ENCODE measurements at regions not wholly inside any gene's neighbourhood (a gene's known extent, or its start where the extent isn't known, plus 50 kb on each side); places are given as distances from the start of the nearest gene placed in this dataset.

DNA sequence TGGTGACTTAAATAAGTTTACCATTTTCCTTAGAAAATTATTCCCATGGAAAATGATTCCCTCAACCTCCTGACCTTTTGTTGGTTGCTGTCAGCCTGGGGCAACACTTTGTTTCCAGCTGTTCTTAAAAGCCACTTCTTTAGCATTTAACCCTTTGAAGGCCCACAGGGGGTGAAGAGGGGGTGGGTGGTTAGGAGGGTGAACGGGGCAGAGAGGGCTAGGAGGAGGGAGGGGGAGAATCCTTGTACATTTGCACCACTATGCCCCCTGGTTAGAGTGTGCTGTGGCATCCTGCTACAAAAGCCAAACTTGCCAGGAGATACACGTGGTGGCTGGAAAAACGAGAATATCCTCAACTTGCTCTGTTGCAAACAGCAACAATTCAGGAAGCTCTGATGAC is 273.2 kb upstream of the RGMA start:
- H3K4me3 ChIP-seq: no peak overlapping the region
- no peaks in the 10 kb centered on the region for H3K4me1 ChIP-seq
- no peaks in the 10 kb centered on the region for H3K27me3 ChIP-seq
- H3K9me3 ChIP-seq: no peaks in the 10 kb centered on the region
- TF ChIP-seq POLR2A (IDR thresholded peaks at IDR 0.05): no peak
- TF ChIP-seq, protein P1, sequence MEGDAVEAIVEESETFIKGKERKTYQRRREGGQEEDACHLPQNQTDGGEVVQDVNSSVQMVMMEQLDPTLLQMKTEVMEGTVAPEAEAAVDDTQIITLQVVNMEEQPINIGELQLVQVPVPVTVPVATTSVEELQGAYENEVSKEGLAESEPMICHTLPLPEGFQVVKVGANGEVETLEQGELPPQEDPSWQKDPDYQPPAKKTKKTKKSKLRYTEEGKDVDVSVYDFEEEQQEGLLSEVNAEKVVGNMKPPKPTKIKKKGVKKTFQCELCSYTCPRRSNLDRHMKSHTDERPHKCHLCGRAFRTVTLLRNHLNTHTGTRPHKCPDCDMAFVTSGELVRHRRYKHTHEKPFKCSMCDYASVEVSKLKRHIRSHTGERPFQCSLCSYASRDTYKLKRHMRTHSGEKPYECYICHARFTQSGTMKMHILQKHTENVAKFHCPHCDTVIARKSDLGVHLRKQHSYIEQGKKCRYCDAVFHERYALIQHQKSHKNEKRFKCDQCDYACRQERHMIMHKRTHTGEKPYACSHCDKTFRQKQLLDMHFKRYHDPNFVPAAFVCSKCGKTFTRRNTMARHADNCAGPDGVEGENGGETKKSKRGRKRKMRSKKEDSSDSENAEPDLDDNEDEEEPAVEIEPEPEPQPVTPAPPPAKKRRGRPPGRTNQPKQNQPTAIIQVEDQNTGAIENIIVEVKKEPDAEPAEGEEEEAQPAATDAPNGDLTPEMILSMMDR (IDR thresholded peaks at IDR 0.05): no peak
- no peak for DNase-seq
- H3K36me3 ChIP-seq: no peaks in the 10 kb centered on the region
- no peak overlapping the region for H3K27ac ChIP-seq

DNA sequence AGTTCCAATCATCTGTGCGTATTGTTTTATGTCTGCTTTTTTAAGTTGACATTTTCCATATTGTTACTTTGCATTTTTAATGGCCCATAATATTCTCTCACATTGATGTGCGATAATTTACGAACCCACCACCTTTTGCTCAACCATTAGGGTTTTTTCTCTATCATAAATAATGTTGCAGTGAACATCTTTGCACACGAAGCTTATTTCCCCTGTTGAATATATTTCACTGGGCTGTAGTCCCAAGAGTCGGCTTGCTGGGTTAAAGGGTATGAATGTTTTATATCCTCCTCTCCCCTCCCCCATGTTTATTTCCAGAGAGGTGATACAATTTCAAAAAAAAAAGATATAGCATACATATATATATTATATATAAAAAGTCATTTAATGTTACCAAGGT is 272.7 kb upstream of the RGMA start:
- H3K9me3 ChIP-seq: no peaks in the 10 kb centered on the region
- no peaks in the 10 kb centered on the region for H3K27me3 ChIP-seq
- H3K27ac ChIP-seq: no peak overlapping the region
- TF ChIP-seq, protein P1 (IDR thresholded peaks at IDR 0.05): no peak
- TF ChIP-seq POLR2A (IDR thresholded peaks at IDR 0.05): no peak
- H3K4me3 ChIP-seq: no peak overlapping the region
- no peak for DNase-seq
- no peaks in the 10 kb centered on the region for H3K4me1 ChIP-seq
- no peaks in the 10 kb centered on the region for H3K36me3 ChIP-seq

DNA sequence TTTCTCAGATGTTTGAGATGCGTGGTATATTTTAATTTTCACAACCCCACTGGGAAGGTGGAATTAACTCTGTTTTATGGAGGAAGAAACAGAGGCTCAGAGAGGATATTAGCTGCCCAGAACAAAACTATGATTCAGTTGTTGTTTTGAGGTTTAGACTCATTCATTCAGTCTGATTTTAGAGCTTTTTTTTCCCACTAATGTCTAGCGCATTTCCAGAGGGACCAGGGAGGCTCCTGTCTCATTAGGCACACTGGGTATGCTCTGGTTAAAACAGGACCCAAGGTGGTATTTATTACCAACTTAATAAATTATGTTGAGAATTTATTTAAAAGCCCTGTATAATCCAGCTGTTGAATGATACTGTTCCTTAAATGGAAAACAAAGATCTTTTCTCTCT is 272.0 kb upstream of the RGMA start:
- no peak for DNase-seq
- Histone ChIP-seq H3K9me3 (no peaks in the 10 kb centered on the region), H3K27ac (no peak overlapping the region)

DNA sequence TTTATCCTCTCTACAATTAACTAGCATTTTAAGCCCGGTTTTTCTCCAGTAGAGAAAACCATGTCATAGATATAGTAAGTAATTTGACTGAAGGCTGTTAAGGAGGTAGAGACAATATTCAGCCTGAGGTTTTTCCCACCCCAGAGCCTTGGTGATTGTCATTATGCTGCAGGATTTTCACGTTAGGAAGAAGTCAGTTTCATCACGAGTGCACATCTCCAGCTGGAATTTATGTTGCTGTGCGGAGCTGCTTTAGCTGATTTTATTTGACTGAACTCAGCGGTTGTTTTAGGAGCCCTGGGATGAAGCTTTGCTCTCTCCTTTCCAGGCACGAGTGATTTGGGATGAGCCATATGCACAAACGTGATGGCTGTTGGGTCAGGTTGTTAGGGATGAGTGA is 271.3 kb upstream of the RGMA start:
- no peak overlapping the region for H3K27ac ChIP-seq
- no peak for DNase-seq
- no peaks in the 10 kb centered on the region for H3K36me3 ChIP-seq
- H3K9me3 ChIP-seq: no peaks in the 10 kb centered on the region
- H3K4me3 ChIP-seq: no peak overlapping the region
- TF ChIP-seq POLR2A (IDR thresholded peaks at IDR 0.05): no peak
- TF ChIP-seq, protein P1 (IDR thresholded peaks at IDR 0.05): no peak
- no peaks in the 10 kb centered on the region for H3K27me3 ChIP-seq
- H3K4me1 ChIP-seq: no peaks in the 10 kb centered on the region

More for the DNA sequence above, 272.0 kb upstream of the RGMA start:
- H3K36me3 ChIP-seq: no peaks in the 10 kb centered on the region
- H3K4me3 ChIP-seq: no peak overlapping the region
- H3K4me1 ChIP-seq: no peaks in the 10 kb centered on the region
- H3K27me3 ChIP-seq: no peaks in the 10 kb centered on the region
- TF ChIP-seq, protein P1 (IDR thresholded peaks at IDR 0.05): no peak
- no peak for TF ChIP-seq POLR2A (IDR thresholded peaks at IDR 0.05)

DNA sequence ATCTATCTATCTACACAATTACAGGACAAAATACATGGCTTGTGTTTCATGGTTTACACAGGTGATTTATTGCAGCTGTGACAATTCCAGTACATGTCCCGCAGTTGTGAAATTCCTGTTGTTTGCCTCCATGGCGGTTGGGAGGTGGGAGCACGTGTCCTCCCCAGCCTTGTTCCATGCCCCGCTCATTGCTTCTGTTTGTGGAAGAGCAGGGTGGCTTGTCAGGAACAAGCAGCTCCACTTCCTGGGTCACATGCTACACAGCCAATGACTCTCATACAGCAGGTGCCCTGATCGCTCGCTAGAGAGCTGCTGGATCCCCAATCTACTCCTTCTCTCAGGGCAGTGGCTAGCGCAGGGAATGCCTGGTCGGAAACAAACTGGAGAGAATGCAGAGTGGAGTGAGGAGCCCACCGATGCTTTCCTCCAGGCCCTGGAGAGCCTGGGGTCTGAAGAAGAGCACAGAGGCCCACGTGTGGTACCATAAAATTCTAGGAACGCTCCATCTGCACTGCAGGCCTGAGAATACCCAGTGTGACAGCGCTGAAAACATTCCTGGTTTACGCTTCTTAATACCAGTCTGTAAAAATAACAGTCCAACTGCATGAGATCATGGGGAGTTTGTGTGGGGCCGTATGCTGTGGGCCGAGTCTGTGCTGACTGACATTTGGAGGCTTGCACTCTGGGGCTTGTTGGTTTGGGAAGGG is 270.6 kb upstream of the RGMA start:
- no peaks in the 10 kb centered on the region for H3K27me3 ChIP-seq
- no peak overlapping the region for H3K27ac ChIP-seq
- no peaks in the 10 kb centered on the region for H3K36me3 ChIP-seq
- no peaks in the 10 kb centered on the region for H3K9me3 ChIP-seq
- no peak for DNase-seq
- no peaks in the 10 kb centered on the region for H3K4me1 ChIP-seq
- TF ChIP-seq POLR2A (IDR thresholded peaks at IDR 0.05): no peak
- TF ChIP-seq, protein P1 (IDR thresholded peaks at IDR 0.05): no peak
- no peak overlapping the region for H3K4me3 ChIP-seq

DNA sequence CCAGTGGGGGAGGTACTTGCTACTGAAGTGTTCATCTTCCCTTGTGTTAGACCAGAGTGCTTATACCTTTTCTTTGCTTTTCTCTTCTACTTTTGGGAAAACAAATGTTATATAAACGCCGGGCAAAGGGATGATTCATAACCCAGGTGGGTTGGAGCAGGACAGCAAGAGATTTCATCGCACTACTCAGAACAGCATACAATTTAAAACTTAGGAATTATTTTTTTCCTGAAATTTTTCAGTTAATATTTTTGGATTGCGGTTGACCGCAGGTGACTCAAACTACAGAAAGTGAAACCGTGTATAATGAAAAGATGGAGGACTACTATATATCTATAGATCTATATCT is 270.0 kb upstream of the RGMA start:
- TF ChIP-seq, protein P1 (IDR thresholded peaks at IDR 0.05): no peak
- no peak for TF ChIP-seq POLR2A (IDR thresholded peaks at IDR 0.05)
- no peaks in the 10 kb centered on the region for H3K4me1 ChIP-seq
- no peaks in the 10 kb centered on the region for H3K36me3 ChIP-seq
- no peaks in the 10 kb centered on the region for H3K9me3 ChIP-seq
- no peak overlapping the region for H3K27ac ChIP-seq
- no peak for DNase-seq
- no peaks in the 10 kb centered on the region for H3K27me3 ChIP-seq
- H3K4me3 ChIP-seq: no peak overlapping the region
